T-helper 2 cell treated with Interferon-gamma antibody and Interleukin-4, amounts not matched to agents 100 ng/mL and 5 ng/mL, for 36 hours (primary cell): ENCODE measurements at regions not wholly inside any gene's neighbourhood (a gene's known extent, or its start where the extent isn't known, plus 50 kb on each side); places are given as distances from the start of the nearest gene placed in this dataset.

Experiments used
- intact Hi-C: fragments of 100-400 bp; cut with micrococcal nuclease; formaldehyde crosslinking; loops from one replicate; pipeline ENCODE4 v1.15.1; 2023

GRCh38 chr2:153020201-153020600, 301.8 kb downstream of the ARL6IP6 start:
- intact Hi-C loops = no loop called here

- intact Hi-C loops = no loop called here
These were observed 286.8 kb downstream of the ARL6IP6 start for GRCh38 chr2:153005071-153005730.

DNA sequence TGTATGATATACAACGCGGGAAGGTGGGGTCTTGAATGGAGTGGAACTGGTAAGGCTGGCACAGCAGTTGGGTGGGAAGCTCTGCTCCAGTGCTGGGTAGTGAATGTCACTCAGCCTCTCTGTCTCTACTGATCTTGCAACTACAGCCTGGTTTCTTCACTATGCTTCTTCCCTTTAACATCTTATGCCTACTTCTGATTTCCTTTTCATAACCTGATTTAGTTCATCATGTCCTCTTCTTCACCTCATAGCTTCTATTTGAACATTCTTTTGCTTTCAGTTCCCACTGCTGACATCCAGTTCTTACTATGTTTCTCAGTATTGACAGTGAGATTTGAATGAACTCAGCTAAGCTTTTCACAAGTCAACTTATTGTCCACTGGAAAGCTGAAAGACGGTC, 286.2 kb downstream of the ARL6IP6 start:
- intact Hi-C loops = no loop called here

GRCh38 chr2:152974146-152974545, 255.7 kb downstream of the ARL6IP6 start:
- intact Hi-C loops = no loop called here

DNA sequence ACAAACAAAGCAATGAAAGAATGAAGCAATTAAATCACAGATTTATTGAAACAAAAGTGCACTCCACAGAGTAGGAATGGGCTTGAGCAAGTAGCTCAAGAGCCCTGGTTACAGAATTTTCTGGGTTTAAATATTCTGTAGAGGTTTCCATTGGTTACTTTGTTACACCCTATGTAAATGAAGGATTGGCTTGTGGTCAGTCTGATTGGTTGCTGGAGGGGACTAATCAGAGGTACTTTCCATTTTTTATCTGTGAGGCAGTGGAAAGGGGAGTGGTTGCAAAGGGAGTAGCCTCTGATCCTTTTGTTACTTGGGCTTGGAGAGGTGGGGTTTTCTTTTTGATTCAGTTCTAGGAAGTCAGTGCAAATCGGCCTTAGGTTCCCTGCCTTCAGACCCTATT, 253.3 kb downstream of the ARL6IP6 start:
- intact Hi-C loops = no loop called here

- intact Hi-C loops = no loop called here
These were observed 244.0 kb downstream of the ARL6IP6 start for GRCh38 chr2:152962446-152962845.

DNA sequence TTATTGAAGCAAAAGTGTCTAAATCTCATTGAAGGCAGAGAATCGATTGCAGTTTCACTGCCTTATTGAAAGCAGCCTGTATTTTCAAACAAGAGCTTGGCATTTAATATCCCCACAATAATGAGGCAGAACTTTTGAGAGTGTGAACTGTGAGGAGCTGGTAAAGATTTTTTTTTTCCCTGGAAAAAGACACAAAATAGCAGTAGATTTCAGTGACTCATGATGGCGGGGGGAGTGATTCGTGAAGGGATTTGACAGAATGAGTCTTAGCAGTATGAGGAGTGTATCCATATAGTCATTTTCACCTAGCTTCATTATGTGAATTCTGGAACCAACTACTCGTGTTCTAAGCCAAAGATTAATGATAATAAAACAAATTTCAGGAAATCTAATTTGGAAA, 242.9 kb downstream of the ARL6IP6 start:
- intact Hi-C loops = no loop called here

DNA sequence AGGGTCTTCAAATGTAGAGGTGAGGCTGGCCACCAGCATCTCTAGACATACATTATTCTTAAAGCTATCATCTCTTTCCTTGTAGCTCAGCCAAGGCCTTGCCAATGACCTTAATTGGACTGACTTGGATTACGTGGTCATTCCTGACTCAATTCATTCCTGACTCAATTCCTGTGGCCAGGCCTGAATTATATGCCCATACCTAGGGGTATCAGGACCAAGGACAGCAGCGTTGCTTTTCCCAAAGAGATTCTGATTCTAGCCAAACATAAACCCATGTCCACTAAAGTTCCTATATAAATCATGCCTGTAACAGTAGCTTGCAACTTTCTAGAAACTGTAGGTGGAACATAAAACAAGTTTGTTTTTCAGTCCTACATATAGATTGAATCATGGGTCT, 231.7 kb downstream of the ARL6IP6 start:
- intact Hi-C loops = no loop called here

- intact Hi-C loops = no loop called here
These were observed 225.7 kb downstream of the ARL6IP6 start for GRCh38 chr2:152944099-152944498.

DNA sequence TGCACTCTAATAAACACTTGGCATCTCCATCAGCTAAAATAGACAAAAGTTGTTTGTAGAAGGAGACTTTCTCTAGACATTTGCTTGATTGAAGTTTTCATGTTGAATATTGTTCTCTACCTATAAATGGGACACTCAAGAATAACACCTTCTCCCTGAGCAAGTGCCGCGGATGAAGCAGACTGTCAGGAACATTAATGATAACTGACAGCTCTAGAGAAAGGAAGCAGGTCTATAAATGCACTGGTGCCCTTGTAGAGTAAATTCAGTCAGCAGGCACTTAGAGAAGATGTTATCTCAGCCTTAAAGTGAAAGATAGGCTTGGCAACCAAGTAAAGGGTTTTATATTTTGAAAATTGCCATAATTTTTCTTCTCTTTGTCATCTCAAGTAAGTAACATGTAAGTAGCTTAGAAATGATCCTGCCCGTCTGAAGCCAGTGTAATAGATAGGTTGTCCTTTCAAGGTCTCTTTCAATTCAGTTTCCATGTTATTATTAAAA, 224.6 kb downstream of the ARL6IP6 start:
- intact Hi-C loops = no loop called here

DNA sequence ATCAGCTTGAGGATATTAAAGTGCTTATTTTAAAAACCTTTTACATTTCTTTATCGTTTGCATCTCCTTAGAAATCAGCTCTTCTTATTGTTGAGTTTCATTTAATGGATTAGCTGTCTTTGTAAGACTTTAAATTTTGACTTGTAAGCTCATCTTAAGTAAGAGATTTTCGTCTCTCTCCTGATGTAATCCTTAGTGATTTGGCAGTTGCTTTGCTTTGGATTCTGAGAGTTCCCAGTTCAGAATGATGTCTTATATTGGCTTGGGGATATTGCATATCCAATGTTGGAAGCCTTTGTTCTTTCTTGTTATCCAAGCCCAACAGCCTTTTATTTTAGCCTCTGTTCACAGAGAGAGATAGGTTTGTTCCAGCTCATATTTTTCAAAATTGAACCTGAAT, 212.1 kb downstream of the ARL6IP6 start:
- intact Hi-C loops = no loop called here

- intact Hi-C loops = no loop called here
These were observed 211.2 kb downstream of the ARL6IP6 start for GRCh38 chr2:152929628-152930027.

DNA sequence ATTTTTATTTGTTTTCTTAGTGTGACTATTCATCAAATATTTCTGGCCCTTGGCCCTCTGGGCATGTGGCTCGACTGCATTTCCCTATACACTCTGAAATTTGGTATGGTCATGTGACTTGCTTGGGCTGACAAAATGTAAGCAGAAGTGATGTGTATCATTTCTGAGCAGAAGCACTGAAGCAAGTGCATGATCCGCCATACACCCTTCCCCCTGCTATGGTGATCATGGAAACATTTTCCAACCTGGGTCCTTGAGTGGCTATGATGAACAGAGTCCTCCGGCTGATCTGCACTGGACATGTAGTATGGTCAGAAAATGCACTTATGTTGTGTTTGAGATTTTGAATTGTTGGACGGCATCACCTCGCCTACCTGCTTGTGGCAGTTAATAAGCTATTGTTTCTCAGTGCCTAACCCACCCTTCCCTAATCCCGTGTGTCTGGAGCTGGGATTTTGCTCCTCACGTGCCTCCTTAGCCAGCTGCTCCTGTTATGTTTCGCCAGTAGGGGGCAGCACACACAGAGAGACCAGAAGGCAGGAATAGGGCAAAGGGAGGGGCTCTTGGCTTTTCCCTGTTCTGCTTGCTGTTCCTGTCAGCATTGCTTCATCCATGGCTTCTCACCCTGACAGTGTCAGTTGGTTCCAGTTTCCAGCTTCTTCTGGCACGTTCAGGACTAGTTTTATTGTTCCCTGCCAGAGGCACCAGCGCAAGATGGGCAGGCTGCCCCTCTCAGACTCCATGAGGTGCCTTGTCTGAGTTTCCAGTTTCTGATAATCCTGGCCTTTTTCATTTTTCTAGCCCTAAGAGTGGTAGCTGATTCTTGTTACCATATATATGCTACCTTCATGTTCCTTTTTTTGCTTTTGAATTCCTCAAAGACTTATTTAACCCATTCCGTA, 207.4 kb downstream of the ARL6IP6 start:
- intact Hi-C loops = loop anchor here (1.0 kb wide), 1 partner anchor 594 kb away; no protein-coding TSS in a partner anchor

- intact Hi-C loops = no loop called here
These were observed 206.3 kb downstream of the ARL6IP6 start for GRCh38 chr2:152924722-152925121.

DNA sequence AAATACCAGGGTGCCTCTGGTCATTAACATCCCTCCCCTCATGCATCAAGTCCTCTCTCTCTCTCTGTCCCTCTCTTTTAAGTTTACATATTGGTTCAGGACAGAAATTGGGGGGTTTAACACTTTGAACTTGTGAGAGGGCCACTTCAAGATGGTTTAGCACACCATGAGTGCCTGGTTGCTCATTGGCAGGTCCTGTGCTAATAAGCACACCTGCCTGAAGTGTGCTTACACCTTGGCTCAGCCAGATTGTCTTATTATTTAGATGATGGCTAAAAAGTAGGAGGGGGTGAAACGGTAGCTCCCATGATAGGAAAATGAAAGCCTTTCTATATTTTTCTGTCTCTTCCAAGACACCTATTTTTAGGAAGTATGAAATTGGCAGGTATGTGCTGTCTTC, 205.8 kb downstream of the ARL6IP6 start:
- intact Hi-C loops = no loop called here

- intact Hi-C loops = no loop called here
These were observed 202.4 kb downstream of the ARL6IP6 start for GRCh38 chr2:152920846-152921245.

DNA sequence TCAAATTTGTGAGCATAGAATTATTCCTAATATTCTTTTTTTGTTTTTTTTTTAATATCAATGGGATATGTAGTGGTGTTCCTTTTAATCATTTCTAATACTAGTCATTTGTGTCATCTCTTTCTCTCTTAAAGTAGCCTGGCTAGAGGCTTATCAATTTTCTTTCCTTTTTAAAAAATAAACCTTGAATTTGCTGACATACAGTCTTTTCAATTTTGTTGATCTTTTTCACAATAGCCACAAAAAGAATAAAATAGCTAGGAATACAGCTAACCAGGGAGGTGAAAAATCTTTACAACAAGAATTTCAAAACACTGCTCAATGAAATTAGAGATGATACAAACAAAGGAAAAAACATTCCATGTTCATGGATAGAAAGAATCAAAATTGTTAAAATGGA, 192.6 kb downstream of the ARL6IP6 start:
- intact Hi-C loops = no loop called here

- intact Hi-C loops = no loop called here
These were observed 188.6 kb downstream of the ARL6IP6 start for GRCh38 chr2:152907046-152907445.

GRCh38 chr2:152894051-152894450, 175.6 kb downstream of the ARL6IP6 start:
- intact Hi-C loops = no loop called here

DNA sequence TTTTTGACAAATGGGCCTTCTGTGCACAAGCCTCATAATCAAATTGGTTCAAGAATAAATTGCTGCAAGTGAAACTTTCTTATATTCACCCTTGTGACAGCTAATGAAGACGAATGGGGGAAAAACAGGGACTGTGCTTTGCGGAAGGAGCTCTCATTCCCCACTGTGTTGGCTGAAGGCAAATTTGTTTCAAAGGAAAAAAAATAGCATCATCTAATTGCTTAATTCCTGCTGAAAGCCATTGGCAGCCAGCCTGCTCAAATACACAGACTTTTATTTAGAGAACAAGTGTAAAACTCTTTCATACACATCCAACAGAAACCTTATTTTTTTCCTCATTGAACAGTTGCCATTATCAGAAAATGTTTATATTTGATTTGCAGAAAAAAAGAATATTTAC, 172.3 kb downstream of the ARL6IP6 start:
- intact Hi-C loops = no loop called here

DNA sequence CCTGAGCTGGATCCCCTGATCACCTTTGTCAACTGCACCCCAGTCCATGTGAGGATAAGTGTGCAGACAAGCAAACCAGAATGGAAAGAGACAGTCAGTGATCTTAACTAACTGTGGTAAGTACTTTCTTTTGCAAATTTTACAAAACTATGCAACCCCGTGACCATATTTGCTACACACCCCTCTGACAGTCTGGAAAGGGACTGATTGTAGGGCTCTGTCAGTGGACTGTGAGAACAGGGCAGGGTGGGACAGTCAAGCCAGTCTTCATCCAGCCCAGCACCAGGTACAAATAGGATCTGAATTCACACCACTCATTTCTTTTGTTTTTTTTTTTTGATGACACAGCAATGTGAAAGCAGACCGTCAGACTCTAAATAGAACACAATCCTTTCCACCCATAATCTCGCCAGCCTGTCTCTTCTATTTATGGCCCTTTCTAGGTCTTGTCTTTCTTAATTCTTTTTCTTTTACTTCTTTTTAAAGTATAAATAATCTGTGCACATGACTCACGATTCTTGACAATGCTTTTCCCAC, 165.6 kb downstream of the ARL6IP6 start:
- intact Hi-C loops = no loop called here

GRCh38 chr2:152881527-152881926, 163.1 kb downstream of the ARL6IP6 start:
- intact Hi-C loops = no loop called here
